ENCODE measurements at regions not wholly inside any gene's neighbourhood (a gene's known extent, or its start where the extent isn't known, plus 50 kb on each side); places are given as distances from the start of the nearest gene placed in this dataset.

- TF ChIP-seq CTCF (IDR thresholded peaks at IDR 0.05): no peak
- no peak for TF ChIP-seq ZFX (IDR thresholded peaks at IDR 0.05; ENCODE audit: borderline replicate concordance)
- H3K27ac ChIP-seq: no peak overlapping the region
These were observed 416.4 kb upstream of the THRB start for GRCh38 chr3:24911076-24911475.

- no peak overlapping the region for H3K27ac ChIP-seq
- TF ChIP-seq CTCF (IDR thresholded peaks at IDR 0.05): no peak
- TF ChIP-seq ZFX (IDR thresholded peaks at IDR 0.05; ENCODE audit: borderline replicate concordance): no peak
These were observed 421.0 kb upstream of the THRB start for GRCh38 chr3:24915639-24916038.

- no peak for TF ChIP-seq CTCF (IDR thresholded peaks at IDR 0.05)
- no peak for TF ChIP-seq ZFX (IDR thresholded peaks at IDR 0.05; ENCODE audit: borderline replicate concordance)
- no peak overlapping the region for H3K27ac ChIP-seq
These were observed 423.3 kb upstream of the THRB start for GRCh38 chr3:24917908-24918307.

- no peak for TF ChIP-seq ZFX (IDR thresholded peaks at IDR 0.05; ENCODE audit: borderline replicate concordance)
- TF ChIP-seq CTCF (IDR thresholded peaks at IDR 0.05): no peak
- no peak overlapping the region for H3K27ac ChIP-seq
These were observed 428.9 kb upstream of the THRB start for GRCh38 chr3:24923570-24923969.

- H3K27ac ChIP-seq: no peak overlapping the region
- TF ChIP-seq CTCF (IDR thresholded peaks at IDR 0.05): no peak
These were observed 434.9 kb upstream of the THRB start for GRCh38 chr3:24929521-24929920.

- TF ChIP-seq CTCF (IDR thresholded peaks at IDR 0.05) (no peak), ZFX (IDR thresholded peaks at IDR 0.05; ENCODE audit: borderline replicate concordance) (no peak)
These were observed 438.8 kb upstream of the THRB start for GRCh38 chr3:24933401-24933800.

GRCh38 chr3:24936574-24936973, 441.9 kb upstream of the THRB start:
- H3K27ac ChIP-seq: no peak overlapping the region
- TF ChIP-seq CTCF (IDR thresholded peaks at IDR 0.05): no peak

More at GRCh38 chr3:24933401-24933800, 438.8 kb upstream of the THRB start:
- no peak overlapping the region for H3K27ac ChIP-seq
